OCI-LY7 (cell line): ENCODE measurements at regions not wholly inside any gene's neighbourhood (a gene's known extent, or its start where the extent isn't known, plus 50 kb on each side); places are given as distances from the start of the nearest gene placed in this dataset.

Source experiments
- EZH2phosphoT487 ChIP-seq: fragments of 200-600 bp; sonication (generic); IDR thresholded peaks from 2 replicates; pipeline ENCODE4 v1.6.1; 2018; ENCODE audit warnings: low read depth, borderline replicate concordance, mild to moderate bottlenecking, mixed run types, antibody characterized with exemption, low read length, moderate library complexity, mixed read lengths
- TF ChIP-seq, protein P1 (sequence below): fragments of 200-600 bp; sonication (generic); conservative IDR thresholded peaks from 2 replicates; pipeline ENCODE4 v1.5.1; 2014; ENCODE audit warnings: mild to moderate bottlenecking, antibody characterized with exemption, low read length, moderate library complexity, mixed read lengths

DNA sequence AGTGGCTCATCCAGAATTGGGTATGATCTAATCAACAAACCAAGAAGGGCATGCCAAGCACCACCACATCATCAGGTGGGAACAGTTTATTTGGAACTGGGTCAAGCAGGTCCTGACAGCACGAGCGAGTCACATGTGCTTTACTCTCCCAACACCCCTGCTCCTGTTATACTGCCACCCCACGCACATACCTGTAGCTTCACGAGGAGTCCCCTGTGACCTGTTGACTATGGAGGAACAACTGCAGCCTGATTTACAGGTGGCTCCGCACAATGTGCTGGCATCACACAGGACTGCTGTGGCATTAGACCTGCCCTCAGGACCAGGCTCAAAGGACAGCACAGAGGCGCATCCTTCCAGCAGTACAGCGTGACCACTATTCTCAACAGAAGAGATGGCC lies 70.8 kb upstream of the LRRN2 start:
- TF ChIP-seq, protein P1, sequence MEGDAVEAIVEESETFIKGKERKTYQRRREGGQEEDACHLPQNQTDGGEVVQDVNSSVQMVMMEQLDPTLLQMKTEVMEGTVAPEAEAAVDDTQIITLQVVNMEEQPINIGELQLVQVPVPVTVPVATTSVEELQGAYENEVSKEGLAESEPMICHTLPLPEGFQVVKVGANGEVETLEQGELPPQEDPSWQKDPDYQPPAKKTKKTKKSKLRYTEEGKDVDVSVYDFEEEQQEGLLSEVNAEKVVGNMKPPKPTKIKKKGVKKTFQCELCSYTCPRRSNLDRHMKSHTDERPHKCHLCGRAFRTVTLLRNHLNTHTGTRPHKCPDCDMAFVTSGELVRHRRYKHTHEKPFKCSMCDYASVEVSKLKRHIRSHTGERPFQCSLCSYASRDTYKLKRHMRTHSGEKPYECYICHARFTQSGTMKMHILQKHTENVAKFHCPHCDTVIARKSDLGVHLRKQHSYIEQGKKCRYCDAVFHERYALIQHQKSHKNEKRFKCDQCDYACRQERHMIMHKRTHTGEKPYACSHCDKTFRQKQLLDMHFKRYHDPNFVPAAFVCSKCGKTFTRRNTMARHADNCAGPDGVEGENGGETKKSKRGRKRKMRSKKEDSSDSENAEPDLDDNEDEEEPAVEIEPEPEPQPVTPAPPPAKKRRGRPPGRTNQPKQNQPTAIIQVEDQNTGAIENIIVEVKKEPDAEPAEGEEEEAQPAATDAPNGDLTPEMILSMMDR, result no peak
- no peak for TF ChIP-seq EZH2phosphoT487
